Kidney glomerular epithelial cell (primary cell): ENCODE measurements at regions not wholly inside any gene's neighbourhood (a gene's known extent, or its start where the extent isn't known, plus 50 kb on each side); places are given as distances from the start of the nearest gene placed in this dataset.
"Not testable (repeated sequence)": the region's sequence is repeated elsewhere in the genome, so short reads cannot be mapped to it uniquely, and the experiment has no call there.

Experiments
- DNase-seq: peaks from one replicate; lab custom pipeline; 2025; lab: John Stamatoyannopoulos, UW

DNA sequence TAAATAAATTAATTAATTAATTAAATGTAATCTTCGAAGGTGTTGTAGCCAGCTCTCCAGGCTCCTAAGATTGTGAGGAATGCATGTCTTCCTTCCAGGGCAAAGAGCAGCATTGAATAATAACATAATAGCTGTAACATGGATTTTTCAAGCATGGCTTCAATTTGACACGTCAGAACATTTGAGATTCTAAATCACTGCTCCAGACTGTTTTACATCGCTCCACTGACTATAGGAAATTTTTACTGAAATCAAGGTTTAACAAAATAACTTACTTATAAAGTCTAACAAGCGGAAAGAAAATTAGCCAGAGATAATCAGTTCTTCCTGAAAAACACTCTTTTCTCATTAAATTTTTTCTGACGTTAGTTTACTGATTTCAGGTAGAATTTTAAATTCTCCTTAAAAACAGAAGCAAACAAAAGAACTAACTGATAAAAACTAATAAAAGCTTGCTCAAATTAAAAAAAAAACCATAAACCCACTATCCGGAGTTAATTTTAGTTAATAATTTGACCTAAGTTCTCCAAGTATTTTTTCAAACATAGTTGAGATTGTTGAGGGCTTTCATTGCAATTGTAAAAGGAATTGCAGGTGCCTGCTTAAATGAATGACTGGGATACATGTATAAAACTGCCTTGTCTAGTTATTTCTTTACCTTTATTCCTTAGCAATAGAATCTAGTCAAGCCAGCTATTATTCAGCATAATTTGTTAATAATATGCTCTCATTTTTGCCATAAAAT is 51.2 kb upstream of the SGCE start:
- DNase-seq: peak; percentile 82

DNA sequence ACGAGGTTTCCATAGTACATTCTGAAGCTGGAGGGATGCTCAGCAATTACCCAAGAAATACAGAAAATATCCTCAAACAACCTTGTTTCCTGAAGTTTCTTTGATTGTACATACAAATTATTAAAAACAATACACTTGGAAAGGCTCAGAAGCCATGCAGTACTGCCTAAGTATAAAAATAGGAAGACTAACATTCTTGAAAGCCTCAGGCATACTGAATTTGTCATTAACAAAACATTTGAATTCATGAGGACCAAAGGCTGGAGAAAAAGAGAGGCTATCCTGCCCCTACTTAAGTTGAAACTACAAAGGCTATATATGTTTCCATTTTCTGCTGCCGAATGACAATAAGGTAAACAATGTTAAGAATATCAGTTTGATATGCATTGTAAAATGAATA is 54.3 kb upstream of the SGCE start:
- DNase-seq: no peak

DNA sequence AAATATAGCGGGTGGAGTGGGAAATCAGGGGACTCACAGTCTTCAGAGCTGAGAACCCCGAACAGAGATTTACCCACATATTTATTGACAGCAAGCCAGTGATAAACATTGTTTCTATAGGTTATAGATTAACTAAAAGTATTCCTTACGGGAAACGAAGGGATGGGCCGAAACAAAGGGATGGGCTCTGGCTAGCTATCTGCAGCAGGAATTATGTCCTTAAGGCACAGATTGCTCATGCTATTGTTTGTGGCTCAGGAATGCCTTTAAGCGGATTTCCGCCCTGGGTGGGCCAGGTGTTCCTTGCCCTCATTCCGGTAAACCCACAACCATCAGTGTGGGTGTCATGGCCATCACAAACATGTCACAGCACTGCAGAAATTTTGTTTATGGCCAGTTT is 66.4 kb upstream of the SGCE start:
- DNase-seq: not testable (repeated sequence)

DNA sequence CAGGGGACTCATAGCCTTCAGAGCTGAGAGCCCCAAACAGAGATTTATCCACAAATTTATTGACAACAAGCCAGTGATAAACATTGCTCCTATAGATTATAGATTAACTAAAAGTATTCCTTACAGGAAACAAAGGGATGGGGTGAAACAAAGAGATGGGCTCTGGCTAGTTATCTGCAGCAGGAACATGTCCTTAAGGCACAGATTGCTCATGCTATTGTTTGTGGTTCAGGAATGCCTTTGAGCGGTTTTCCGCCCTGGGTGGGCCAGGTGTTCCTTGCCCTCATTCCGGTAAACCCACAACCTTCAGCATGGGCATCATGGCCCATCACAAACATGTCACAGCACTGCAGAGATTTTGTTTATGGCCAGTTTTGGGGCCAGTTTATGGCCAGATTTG is 73.0 kb upstream of the SGCE start:
- not testable (repeated sequence) for DNase-seq

DNA sequence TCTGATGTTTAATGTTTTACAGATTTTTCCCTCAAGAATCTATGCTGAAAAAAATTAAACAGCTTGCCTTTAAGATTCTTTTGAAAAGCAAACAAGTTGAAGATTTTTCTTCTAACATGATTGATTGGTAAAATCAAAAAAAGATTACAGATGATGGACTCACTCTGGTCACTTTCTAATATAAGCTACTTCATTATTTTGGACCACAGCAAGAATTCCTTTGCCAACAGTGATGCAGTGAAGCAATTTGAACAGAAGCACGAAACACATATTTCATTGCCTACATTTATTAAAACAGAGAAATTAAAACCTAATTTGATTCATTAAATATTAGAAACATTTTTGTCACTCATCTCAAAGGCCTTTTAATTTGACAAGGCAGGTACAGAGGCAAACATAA is 82.1 kb upstream of the SGCE start:
- DNase-seq: no peak

DNA sequence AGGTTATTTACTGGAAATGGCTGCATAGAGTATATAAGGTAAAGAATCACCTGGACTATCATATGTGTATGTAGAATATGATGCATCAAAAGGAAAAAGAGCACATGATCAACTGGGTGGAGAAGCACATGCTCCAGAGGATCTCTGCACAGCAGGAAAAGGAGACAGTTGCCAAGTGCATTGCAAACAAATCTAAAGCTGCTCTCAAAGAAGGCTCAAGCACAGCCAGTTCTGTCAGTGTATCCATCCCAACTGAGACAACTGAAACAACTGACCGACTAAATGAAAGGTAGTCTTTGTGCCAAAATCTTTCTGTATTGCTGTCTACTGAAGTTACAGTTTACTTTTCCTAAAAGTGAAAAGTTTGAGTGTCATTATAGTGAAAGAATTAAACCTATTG is 83.2 kb upstream of the SGCE start:
- no peak for DNase-seq

DNA sequence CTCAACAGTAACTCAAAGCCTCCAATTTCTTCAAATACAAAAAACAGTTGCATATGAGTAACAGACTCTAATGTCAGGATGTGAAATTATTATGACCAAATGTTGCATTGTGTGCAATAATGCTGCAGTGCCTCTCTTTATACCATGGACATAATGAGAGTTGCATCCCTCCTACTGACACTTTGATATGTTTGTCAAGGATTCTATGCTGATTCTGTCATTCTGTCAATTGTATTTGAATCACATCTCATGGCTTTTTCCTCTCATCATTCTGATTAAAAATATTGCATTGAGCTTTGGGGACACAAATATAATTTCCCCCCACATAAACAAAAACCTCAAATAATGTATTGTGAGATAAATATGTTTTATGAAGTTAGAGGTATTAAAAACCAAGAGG is 84.6 kb upstream of the SGCE start:
- no peak for DNase-seq

DNA sequence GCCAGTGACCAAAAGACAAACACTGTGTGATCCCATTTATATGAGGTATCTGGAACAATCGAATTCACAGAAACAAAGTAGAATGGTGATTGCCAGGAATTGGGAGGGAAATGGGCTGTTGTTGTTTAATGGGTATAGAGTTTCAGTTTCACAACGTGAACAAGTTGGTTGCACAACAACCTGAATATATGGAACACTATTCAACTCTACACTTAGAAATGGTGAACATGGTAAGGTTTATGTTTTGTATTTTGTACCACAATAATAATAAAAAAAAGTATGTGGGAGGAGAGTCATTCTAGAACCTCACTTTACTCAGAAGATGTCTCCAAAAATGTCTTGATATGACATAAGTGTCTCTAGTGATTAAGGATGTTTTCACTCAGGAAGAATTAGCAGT is 85.2 kb upstream of the SGCE start:
- no peak for DNase-seq

DNA sequence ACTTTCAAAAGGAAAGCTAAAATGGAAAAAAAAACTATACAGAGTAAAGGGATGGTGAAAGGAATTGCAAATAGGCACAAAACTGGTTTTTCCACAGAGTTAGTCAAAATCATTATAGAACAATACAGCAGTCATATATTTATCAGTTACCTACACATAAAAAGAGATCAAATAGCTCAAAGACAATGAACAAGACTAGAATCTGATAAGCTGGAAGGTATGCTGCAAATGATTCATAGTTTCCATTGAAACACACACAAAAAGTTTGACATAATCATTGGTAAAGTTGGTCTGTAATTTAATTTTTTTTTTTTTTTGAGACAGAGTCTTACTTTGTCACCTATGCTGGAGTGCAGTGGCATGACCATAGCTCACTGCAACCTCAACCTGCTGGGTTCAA is 92.4 kb upstream of the SGCE start:
- DNase-seq: no peak

DNA sequence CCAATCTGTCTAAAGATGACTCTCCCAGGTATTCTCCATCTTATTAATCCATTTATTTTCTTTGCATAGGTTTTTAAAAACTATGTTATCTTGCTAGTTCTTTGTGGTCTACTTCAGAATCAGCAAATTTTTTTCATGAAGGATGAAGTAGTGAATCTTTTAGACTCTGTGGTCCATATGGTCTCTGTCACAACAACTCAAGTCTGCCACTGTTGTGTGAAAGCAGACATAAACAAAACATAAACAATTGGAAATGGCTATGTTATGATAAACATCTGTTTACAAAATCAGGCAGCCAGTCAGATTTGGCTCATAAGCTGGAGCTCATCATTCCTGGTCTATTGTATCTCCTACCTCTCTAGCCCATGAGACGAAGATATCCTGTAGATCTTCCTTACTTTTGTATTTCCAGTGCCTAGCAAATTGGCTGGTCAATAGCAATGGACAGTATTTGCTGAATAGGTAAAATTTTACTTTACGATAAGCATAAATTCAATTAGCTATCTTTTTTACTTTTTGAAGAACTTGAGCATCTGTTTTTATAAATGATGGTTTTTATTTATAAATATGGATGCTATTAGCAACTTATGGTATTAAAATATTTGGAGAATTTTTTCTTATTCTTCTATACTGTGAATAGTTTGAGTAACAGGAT is 104.6 kb upstream of the SGCE start:
- no peak for DNase-seq

DNA sequence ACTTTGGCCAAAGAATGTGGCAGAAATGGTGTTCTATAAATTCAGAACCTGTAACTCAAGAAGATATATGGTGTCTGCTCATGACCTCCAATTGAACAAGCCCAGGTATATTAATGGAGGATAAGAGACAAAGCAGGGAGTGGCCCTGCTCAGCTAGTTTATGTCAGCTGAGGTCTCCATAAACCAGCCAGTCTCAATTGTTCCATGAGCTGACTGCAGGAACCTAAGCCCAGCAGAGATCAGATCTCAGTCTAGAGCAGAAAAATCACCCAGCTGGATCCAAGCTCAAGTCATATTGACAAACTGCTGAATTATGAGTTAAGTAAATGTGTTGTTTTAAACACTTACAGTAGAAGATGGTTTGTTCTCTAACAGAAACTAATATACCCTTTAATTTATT is 105.5 kb upstream of the SGCE start:
- no peak for DNase-seq

DNA sequence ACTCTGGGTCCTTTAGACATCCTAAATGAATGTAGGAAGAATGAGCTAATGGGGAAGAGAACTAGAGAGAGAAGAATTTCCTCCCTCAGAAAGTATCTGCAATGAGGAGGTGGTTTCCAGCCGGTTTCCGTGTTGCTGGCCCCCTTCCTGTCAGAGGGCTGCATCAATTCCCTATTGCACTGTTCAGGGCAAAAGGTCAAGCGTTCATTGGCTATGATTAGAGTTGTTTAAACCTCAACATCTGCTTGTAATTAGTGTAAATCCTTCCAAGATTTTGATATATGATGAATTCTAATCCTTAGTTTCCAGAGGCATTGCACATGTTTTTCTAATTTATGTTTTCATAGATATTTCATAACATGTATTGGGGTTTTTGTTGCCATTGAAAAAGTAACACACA is 107.3 kb upstream of the SGCE start:
- no peak for DNase-seq

DNA sequence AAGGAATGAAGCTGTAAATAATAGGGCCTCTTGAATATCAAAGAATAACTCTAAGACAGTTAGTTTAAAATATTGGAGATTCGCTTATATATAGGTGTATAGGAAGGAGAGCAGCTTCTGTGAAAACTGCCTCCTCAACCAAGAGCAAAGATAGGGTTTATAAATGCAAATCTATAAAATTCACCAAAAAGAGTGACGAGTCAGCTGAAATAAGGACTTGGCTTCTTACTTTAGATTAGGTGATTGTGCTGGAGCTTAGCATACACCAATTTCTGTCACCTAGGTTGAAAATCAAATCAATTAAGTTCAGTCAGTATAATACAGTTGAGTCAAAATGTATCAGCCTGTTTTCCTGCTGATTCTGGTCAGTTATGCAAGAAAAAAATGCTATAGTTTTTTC is 113.8 kb upstream of the SGCE start:
- no peak for DNase-seq

DNA sequence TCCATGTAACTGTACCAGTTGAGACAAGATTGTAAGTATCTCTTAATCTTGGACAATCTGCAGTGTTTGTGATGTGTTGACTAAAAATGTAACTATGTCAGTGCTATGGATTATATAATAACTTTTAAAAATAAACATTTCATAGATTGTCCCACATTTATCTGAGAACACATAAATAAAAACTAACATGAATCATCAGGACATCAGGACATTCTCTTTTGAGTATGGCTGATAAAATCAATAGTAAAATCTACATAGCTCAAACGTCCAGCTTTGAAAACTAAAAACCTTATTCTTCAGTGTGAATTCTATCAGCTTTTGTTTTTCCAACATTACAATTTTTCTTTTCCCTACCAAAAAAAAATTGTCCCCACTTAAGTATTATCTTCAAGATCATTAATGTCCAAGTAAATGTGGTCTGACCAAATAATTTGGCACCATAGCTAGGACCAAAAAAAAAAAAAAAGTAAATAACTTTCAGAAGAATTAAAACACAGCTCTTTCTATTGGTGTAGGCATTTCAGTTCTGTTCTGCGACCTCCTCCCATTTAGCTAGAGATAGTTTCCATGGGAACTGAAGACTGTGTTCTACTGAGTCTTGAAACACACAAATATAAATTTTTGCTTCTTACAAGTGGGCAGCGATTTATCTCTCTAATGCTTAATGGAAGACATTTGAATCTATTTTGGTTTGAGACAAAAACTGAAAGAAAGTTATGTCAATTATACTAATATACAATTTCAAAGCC is 123.0 kb upstream of the SGCE start:
- DNase-seq: no peak

DNA sequence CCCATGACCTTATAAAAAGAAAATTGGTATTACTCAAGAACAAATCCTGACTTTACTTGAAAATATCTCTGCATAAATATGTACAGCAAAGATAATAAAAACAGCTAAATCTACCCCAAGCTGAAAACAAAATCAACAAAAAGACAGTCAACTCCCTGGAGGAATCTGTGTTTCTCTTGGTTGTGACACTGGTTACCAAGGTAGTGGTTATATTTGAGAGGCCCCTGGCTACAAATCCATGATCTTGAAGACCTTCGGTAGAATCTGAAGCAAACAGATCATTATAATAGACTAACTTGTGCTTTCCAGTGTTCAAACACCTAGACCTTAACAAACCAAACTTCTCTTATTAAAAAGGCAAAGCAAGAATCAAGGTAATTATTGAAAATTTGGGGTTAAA is 123.9 kb upstream of the SGCE start:
- no peak for DNase-seq

DNA sequence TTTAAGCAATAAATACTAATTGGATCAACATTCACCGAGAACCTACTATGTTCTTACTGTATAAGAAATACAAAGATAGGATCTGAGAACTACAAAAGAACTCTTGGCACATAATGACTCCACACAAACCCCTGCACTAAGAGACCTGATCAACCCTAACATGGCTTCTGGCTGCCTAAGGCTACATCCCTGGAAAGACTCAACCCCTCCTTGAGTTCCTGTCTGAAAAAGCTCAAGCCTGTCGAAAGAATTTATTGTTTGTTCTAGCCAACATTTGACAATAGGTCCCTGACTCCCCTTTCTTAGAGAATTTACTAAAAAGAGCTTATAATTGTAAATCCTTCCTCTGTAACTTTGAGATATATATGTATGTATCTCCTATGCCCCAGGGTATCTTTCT is 125.3 kb upstream of the SGCE start:
- no peak for DNase-seq

DNA sequence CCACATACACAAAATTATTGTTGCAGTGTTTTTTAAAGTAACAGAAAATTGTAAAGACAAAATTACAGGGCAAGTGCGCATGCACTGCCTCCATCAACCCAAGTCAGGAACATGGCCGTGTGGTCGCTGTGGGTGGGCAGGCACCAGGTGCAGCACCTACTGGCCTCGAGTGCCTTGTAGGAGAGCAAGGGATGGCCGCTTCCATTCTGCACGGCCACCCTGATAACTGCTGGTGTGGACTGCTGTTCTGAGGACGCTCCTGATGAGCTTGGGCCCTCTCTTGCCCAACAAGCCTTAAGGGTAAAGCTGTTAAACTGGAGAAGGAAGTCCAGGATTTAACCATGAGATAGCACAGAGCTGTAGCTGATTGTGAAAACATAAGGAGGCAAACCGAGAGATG is 124.6 kb upstream of the PPP1R9A start:
- no peak for DNase-seq

DNA sequence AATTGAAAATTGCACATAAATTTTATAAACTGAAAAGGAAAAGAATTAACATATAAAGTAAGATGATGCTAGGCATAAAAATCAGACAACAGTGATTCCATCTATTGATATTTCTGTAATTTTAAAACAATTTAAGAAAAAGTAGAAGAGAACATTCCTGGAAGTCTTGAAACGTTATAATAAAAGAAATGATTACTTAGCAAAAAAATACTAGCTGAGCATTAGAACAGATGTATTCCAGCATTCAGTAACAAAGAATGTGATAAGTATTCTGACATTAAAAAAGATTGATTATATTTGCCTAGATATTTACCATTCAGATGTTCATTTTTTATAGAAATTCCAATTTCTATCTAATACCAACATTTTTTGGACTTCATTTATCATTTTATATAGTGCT is 120.1 kb upstream of the PPP1R9A start:
- DNase-seq: no peak

DNA sequence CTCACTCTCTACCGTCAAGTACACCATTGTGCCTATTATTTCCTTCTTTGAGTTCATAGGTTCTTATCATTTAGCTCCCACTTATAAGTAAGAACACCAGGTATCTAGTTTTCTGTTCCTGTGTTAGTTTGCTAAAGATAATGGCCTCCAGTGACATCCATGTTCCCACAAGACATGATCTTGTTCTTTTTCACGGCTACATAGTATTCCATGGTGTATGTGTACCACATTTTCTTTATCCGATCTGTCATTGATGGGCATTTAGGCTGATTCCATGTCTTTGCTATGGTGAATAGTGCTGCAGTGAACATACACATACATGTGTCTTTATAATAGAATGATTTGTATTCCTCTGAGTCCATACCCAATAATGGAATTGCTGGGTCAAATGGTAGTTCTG is 119.0 kb upstream of the PPP1R9A start:
- DNase-seq: not testable (repeated sequence)

DNA sequence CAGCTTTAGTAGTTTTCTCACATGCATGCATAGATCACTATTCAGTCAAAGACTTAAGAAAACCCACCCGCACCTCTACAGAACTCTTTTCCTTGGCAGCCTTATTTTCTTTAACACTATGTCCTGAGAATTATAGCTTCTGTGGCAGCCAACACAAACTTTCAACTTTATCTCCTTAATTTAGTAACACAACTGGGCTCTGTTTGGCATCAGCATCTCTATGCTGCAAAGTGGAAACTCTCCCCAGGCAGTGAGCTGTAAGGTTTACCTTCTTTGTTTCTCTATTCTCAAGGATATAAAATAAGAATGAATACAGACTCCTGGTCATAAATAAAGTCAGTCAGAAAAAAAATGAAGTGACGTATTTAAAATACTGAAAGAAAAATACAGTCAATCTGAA is 115.2 kb upstream of the PPP1R9A start:
- no peak for DNase-seq

DNA sequence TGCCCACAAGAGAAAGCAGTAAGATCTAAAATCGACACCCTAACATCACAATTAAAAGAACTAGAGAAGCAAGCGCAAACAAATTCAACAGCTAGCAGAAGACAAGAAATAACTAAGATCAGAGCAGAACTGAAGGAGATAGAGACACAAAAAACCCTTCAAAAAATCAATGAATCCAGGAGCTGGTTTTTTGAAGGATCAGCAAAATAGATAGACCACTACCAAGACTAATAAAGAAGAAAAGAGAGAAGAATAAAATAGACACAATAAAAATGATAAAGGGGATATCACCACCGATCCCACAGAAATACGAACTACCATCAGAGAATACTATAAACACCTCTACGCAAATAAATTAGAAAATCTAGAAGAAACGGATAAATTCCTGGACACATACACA is 110.0 kb upstream of the PPP1R9A start:
- DNase-seq: not testable (repeated sequence)

DNA sequence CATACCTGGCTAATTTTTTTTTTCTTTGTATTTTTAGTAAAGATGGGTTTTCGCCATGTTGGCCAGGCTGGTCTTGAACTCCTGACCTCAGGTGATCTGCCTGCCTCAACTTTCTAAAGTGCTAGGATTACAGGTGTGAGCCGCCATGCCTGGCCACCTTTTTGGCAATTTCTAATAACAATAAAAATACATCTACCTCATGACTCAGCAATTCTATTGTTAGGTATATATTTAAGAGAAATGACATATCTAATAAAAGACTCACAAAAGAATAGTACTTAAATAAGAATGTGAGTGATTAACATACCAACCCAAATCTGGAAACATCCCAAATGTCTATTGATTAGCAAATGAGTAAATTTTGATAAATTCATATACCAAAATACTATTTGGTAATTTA is 103.6 kb upstream of the PPP1R9A start:
- DNase-seq: no peak

DNA sequence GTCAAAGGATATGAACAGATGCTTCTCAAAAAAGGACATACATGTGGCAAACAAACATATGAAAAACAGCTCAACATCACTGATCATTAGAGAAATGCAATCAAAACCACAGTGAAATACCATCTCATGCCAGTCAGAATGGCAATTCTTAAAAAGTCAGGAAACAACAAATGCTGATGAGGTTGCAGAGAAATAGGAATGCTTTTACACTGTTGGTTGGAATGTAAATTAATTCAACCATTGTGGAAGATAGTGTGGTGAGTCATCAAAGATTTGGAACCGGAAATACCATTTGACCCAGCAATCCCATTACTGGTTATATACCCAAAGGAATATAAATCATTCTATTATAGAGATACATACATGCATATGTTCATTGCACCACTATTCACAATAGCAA is 98.7 kb upstream of the PPP1R9A start:
- not testable (repeated sequence) for DNase-seq
